ENCODE measurements at regions not wholly inside any gene's neighbourhood (a gene's known extent, or its start where the extent isn't known, plus 50 kb on each side); places are given as distances from the start of the nearest gene placed in this dataset.

DNA sequence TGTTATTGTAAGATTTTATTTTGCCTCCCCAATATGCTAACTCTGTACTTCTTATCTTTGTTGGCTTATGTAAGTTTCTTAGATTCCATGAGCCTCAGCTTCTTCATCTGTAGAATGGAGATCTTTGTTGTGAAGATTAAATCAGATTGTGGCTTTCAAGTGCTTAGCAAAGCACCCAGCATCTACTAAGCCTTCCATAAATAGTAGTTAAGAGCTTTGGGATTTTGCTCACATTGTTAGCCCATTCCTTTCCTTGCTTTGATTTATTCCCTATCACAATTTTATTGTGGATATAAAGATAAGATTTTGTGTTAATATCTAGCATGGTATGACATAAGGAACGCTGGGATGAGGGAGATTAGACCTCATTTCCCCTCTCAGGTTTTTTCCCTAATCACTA lies 501.4 kb downstream of the PYDC2 start:
- TF ChIP-seq, protein P1, sequence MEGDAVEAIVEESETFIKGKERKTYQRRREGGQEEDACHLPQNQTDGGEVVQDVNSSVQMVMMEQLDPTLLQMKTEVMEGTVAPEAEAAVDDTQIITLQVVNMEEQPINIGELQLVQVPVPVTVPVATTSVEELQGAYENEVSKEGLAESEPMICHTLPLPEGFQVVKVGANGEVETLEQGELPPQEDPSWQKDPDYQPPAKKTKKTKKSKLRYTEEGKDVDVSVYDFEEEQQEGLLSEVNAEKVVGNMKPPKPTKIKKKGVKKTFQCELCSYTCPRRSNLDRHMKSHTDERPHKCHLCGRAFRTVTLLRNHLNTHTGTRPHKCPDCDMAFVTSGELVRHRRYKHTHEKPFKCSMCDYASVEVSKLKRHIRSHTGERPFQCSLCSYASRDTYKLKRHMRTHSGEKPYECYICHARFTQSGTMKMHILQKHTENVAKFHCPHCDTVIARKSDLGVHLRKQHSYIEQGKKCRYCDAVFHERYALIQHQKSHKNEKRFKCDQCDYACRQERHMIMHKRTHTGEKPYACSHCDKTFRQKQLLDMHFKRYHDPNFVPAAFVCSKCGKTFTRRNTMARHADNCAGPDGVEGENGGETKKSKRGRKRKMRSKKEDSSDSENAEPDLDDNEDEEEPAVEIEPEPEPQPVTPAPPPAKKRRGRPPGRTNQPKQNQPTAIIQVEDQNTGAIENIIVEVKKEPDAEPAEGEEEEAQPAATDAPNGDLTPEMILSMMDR (IDR thresholded peaks at IDR 0.05 in 4 of 5, conservative IDR thresholded peaks at IDR 0.05 in 1 of 5): no peak
- no peak for TF ChIP-seq POLR2A (IDR thresholded peaks at IDR 0.05)

All from gastrocnemius medialis (tissue), 4 donors.